Fibroblast of pulmonary artery (primary cell): ENCODE measurements at regions not wholly inside any gene's neighbourhood (a gene's known extent, or its start where the extent isn't known, plus 50 kb on each side); places are given as distances from the start of the nearest gene placed in this dataset.

Source experiments
- DNase-seq: peaks from one replicate; pipeline ENCODE4 v3.0.0-alpha.2; 2010; ENCODE audit warnings: low read depth
- H3K4me3 ChIP-seq: replicated peaks from 2 replicates; pipeline ENCODE4 v1.5.1; 2011; ENCODE audit warnings: low read depth, mild to moderate bottlenecking, control low read depth, low read length, moderate library complexity
- TF ChIP-seq, protein P1 (sequence below): IDR thresholded peaks from 2 replicates; pipeline ENCODE4 v1.5.1; 2011; ENCODE audit warnings: mild to moderate bottlenecking, control low read depth, low read length, inconsistent platforms; ENCODE audit errors: missing control alignments

DNA sequence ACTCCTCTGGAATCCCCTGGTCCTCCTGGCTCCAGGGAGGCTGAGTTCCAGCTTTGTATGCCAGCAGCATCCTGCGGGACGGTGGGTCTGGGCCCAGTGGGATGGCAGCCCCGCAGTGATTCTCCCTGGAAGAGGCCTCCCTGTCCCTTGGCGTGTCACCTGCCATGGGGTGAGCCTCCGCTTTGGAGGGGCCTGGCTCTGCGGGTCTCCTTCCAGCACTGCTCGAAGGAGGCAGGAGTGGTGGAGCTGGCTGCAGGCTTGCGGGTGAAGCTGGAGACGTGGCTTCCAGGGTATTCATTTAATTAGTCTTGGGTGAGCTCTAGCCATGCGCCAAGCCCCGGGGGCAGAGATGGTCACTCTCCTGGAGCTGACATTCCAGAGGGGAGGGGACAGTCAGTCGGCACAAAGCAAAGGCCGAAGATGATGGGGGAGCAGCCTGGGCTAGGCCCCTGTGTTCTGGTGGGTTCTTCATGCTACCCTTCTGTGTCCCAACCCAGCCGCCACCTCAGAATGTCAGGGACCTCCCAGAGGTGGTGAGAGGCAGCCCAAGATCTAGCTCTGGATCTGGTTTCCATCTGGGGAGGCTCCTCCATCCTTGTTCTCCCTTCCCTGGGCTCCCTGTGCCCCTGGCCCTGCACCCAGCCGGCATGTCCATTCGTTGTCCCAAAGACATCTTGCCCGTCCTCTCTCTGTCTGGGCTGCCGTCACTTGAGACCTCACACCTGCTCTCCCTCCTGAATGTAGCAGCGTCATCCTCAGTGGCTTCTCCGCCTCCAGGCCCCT lies 1332.5 kb downstream of the BRD1 start:
- no peak overlapping the region for H3K4me3 ChIP-seq
- TF ChIP-seq, protein P1, sequence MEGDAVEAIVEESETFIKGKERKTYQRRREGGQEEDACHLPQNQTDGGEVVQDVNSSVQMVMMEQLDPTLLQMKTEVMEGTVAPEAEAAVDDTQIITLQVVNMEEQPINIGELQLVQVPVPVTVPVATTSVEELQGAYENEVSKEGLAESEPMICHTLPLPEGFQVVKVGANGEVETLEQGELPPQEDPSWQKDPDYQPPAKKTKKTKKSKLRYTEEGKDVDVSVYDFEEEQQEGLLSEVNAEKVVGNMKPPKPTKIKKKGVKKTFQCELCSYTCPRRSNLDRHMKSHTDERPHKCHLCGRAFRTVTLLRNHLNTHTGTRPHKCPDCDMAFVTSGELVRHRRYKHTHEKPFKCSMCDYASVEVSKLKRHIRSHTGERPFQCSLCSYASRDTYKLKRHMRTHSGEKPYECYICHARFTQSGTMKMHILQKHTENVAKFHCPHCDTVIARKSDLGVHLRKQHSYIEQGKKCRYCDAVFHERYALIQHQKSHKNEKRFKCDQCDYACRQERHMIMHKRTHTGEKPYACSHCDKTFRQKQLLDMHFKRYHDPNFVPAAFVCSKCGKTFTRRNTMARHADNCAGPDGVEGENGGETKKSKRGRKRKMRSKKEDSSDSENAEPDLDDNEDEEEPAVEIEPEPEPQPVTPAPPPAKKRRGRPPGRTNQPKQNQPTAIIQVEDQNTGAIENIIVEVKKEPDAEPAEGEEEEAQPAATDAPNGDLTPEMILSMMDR: no peak
- no peak for DNase-seq

DNA sequence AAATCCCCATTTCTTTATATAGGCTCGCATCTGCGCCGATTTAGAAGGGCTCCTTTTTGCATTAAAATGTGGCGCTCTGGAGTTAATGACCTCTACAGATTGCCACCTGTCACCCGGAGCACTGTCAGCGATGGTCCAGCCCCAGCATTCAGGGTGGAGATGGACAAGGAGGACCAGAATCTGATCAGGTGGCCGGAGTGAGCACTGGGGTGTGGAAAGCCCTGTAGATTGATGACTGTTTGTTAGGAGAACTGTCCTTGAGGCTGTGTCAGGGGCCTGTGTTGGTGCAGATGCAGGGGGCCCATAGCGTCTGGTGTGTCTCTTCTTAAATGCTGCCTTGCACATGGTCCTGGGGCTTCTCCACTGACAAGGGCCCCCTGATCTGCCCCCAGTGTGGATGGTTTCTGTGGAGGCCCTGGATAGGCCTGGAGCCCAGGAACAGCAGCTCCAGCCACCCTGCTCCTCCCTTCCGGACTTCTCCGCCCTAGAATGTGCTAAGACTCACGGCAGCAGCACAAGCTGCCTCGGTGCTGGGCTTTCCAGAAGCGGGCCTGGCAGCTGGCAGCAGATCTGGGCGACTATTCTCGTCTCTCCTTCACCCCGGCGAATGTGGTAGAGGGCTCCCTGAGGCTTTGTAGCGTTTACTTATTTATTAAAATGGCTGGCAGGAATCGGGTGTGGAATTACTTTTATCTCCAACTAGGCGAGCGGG lies 1333.3 kb downstream of the BRD1 start:
- no peak for DNase-seq
- no peak overlapping the region for H3K4me3 ChIP-seq
- TF ChIP-seq, protein P1: no peak

DNA sequence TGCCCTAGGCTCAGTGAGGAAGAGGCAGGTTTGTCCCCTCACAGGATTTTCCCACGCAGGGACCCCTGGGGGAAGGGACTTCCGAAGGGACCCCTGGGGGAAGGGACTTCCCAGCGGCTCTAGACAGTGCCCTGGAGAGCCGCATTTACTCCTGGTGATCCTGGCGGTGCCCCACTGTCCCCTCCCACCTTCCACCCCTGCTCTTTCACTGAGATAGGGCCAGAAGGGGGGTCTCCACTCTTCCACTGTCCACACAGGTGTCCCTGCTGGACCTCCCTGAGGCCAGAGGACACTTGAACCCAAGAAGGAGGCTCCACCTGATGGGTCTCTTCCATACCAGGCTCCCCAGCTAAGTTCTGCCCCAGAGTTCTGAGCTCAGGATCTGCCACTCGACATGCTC lies 1333.9 kb downstream of the BRD1 start:
- H3K4me3 ChIP-seq: no peak overlapping the region
- TF ChIP-seq, protein P1: no peak
- DNase-seq: no peak

DNA sequence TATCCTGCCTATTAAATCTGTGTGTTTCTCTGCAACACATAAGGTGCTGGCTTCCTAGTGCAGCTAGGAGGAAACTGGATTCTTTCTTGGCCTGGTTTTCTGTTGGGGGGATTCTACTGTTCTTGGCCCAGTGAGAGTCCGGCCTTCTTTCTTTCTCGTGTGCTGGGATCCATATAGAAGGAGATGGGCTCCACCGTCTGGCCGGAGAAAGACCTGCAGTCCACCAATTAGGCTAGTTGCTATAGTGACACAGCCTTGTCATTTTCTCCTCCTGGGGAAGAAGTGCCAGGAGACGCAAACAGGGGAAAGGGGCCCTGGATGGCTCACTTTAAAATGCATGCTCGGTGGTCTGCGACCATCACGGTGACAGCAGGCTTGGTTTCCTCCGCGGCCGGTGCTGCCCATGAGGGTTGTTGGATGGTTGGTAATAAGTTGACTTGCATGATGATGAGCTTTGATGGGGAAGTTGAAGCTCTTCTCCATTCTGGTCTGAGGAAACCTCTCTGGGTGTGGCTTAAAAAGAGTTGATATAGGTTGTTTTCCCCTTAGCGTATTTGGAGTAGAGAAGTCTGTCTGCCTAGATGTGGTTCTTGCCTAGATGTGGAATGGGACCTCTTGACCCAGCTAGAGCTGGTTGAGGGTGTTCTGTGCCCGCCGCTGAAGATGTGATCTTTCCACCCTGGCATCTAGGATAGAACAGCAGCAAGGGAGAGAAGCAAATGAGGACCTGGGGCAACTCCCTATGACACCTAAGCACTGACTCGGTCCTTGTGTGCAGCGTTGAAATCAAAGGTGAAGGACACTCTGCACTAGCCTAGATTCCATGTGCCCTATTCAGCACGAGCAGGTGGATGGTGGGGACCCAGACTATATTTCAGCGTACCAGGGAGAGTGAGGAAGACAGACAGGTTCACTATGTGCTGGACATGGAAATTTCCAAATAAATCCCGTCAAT lies 1335.0 kb downstream of the BRD1 start:
- DNase-seq: peak; percentile 76
- no peak overlapping the region for H3K4me3 ChIP-seq
- TF ChIP-seq, protein P1: peak; percentile 85

DNA sequence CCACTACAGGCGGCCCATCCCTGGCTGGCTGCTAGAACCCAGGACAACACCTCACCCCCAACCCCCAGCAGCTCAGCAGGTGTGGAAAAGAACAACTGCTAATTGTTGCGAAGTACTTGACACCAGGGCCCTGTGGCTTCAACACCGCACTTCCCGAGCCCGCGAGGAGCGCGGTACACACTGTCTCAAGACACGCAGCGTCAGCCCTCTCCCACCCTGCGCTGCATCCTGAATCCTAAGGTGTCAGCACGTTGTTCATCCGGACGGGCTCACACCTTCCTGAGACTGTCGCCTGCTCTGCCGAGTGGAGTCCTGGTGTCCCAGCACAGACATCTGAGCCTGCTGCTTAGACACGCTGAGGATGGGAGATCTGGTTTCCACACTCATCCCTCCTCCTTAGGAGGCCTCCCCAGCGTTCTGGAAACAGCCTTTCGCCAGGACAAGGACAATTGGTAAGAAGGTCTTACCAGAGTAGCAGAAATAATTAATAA lies 1336.2 kb downstream of the BRD1 start:
- TF ChIP-seq, protein P1: no peak
- no peak overlapping the region for H3K4me3 ChIP-seq
- no peak for DNase-seq

DNA sequence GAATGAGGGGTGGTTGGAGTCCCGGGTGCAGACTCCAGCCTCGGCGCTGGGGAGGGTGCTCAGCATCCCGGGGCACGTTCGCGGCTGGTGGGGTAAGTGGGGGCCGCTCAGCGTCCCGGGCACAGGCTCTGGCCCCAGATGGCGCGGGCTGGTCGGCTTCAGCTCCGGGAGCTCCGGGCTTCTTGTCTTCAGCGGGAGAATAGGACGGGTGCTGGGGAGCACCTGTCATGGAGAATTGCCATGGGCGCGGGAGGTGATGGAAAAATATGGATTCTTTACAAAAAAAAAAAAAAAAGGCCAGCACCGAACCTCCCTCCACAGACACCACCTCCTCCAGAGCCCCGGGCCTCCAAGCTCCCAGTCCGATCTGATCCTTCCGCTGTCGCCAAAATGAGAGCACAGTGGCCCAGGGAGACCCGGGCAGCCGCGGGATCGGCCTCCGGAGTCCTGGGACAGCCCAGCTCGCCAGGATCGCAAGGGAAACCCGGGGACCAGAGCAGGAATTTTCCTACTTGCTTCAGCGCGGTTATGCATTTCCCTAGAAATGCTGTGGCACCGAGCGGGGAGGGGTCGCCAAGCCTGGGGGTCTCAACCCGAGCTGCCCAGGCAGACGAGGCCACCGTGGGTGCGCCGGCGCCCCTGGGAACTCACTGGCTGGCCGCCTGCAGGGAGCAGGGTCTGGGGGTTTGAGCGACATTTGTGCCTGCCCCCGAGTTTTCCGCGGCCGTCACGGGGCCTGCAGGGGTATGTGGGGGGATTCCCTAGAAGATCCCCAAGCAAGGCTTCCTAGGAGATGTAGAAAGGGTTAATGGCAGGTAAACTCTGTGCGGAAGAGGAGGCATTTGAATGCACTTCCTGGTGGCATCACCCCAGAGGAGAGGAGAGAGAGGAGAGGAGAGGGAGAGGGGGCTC lies 1336.9 kb downstream of the BRD1 start:
- no peak for DNase-seq
- H3K4me3 ChIP-seq: peak overlapping the region; percentile 21
- TF ChIP-seq, protein P1: no peak
